H1 (cell line): ENCODE measurements at regions not wholly inside any gene's neighbourhood (a gene's known extent, or its start where the extent isn't known, plus 50 kb on each side); places are given as distances from the start of the nearest gene placed in this dataset.

Source experiments
- TBP ChIP-seq: IDR thresholded peaks from 2 replicates; pipeline ENCODE4 v1.6.1; 2011; ENCODE audit warnings: low read depth, low read length, improper control_type of control experiment
- TF ChIP-seq, protein P1 (sequence below): IDR thresholded peaks from 2 replicates; pipeline ENCODE4 v1.6.1; 2012; ENCODE audit warnings: inconsistent platforms

DNA sequence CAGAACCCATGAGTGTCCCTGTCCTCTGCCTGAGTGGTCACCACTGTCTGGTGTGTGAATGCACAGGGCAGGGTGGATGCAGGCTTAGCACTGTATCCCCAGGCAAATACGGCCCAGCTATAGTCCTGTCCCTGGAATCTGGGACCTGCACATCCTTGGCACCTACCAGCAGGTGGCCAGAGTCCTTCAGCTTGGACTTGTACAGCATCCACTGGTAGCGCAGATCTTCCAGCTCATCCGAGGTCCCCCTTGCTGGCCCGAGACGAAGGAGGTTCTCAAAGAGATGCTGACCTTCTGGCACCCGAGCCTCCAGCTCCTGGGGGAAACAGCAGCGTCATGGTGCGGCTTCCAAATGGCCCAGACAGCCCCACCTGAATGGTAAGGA lies 83.4 kb downstream of the SYNE3 start (continued):
- TF ChIP-seq, protein P1, sequence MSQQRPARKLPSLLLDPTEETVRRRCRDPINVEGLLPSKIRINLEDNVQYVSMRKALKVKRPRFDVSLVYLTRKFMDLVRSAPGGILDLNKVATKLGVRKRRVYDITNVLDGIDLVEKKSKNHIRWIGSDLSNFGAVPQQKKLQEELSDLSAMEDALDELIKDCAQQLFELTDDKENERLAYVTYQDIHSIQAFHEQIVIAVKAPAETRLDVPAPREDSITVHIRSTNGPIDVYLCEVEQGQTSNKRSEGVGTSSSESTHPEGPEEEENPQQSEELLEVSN = no peak
- no peak for TF ChIP-seq TBP
